CD14-positive monocyte (primary cell): ENCODE measurements at regions not wholly inside any gene's neighbourhood (a gene's known extent, or its start where the extent isn't known, plus 50 kb on each side); places are given as distances from the start of the nearest gene placed in this dataset.

Experiments
- DNase-seq, 3 donors: peaks; one replicate each; pipeline ENCODE4 v3.0.0-alpha.2; 2011 to 2022
- H2AFZ ChIP-seq: 2 replicates; pipeline ENCODE4 v1.6.0; 2012; ENCODE audit warnings: mild to moderate bottlenecking, low read depth, low read length, inconsistent platforms; ENCODE audit not compliant: insufficient read depth, poor library complexity, severe bottlenecking
- H3K27ac ChIP-seq, 2 donors: 1 replicate in 1 of 2; 2 replicates in 1 of 2; pipeline ENCODE4 v1.5.1; 2012 to 2013; ENCODE audit warnings: low read length in 2 of 2, control low read depth in 1 of 2, inconsistent platforms in 1 of 2, low read depth in 1 of 2, mild to moderate bottlenecking in 1 of 2
- H3K27me3 ChIP-seq, 2 donors: one replicate each; pipeline versions ENCODE4 v1.6.0 to v1.6.1; 2011 to 2013; ENCODE audit warnings: low read length in 2 of 2; ENCODE audit not compliant: control insufficient read depth in 2 of 2, insufficient read depth in 2 of 2
- H3K36me3 ChIP-seq, 2 donors: replicated peaks in 1 of 2; 1 replicate in 1 of 2; 2 replicates in 1 of 2; pipeline versions ENCODE4 v1.5.1 to v1.6.1; 2012 to 2013; ENCODE audit warnings: low read length in 2 of 2, control low read depth in 1 of 2, inconsistent platforms in 1 of 2, mild to moderate bottlenecking in 1 of 2; ENCODE audit not compliant: insufficient read depth in 2 of 2, control insufficient read depth in 1 of 2
- H3K4me1 ChIP-seq, 2 donors: 1 replicate in 1 of 2; 2 replicates in 1 of 2; pipeline versions ENCODE4 v1.5.1 to v1.6.1; 2012 to 2013; ENCODE audit warnings: low read length in 2 of 2, control low read depth in 1 of 2, inconsistent platforms in 1 of 2, mild to moderate bottlenecking in 1 of 2, moderate library complexity in 1 of 2; ENCODE audit not compliant: insufficient read depth in 2 of 2, control insufficient read depth in 1 of 2
- H3K4me2 ChIP-seq: replicated peaks from 2 replicates; pipeline ENCODE3; 2012; ENCODE audit warnings: low read length, moderate library complexity, mild to moderate bottlenecking; ENCODE audit not compliant: poor library complexity, severe bottlenecking; ENCODE audit errors: extremely low read depth
- H3K4me3 ChIP-seq, 3 experiments: fragments of 200-600 bp in 1 of 3; sonication (generic) in 1 of 3; replicated peaks in 1 of 3; 1 replicate in 2 of 3; 2 replicates in 1 of 3; pipeline ENCODE4 v1.5.1; 2011 to 2013; ENCODE audit warnings: low read length in 3 of 3, mild to moderate bottlenecking in 3 of 3, control low read depth in 2 of 3, low read depth in 2 of 3, inconsistent platforms in 1 of 3, moderate library complexity in 1 of 3
- H3K79me2 ChIP-seq: 2 replicates; pipeline ENCODE4 v1.6.0; 2012; ENCODE audit warnings: mild to moderate bottlenecking, control low read depth, inconsistent platforms, low read length, moderate library complexity; ENCODE audit not compliant: insufficient read depth
- H3K9ac ChIP-seq: 2 replicates; pipeline ENCODE4 v1.6.0; 2017; ENCODE audit warnings: low read length, mild to moderate bottlenecking; ENCODE audit not compliant: insufficient read depth, poor library complexity, severe bottlenecking
- H3K9me3 ChIP-seq, 2 donors: replicated peaks in 1 of 2; 1 replicate in 1 of 2; 2 replicates in 1 of 2; pipeline versions ENCODE4 v1.5.1 to v1.6.1; 2012 to 2013; ENCODE audit warnings: low read length in 2 of 2, control low read depth in 1 of 2; ENCODE audit not compliant: control insufficient read depth in 1 of 2, insufficient read depth in 1 of 2
- H4K20me1 ChIP-seq: 2 replicates; pipeline ENCODE4 v1.6.0; 2012; ENCODE audit warnings: mild to moderate bottlenecking, low read length, control low read depth, moderate library complexity; ENCODE audit not compliant: insufficient read depth
- H3K27ac Mint-ChIP-seq, 7 donors: one replicate each; pipeline ENCODE4 v1.8.0; 2020; ENCODE audit warnings: mild to moderate bottlenecking in 7 of 7, mixed read lengths in 7 of 7, moderate library complexity in 6 of 7, inconsistent platforms in 2 of 7
- H3K27me3 Mint-ChIP-seq, 3 donors: one replicate each; pipeline ENCODE4 v1.8.0; 2021 to 2022; ENCODE audit warnings: low read depth in 3 of 3, mild to moderate bottlenecking in 3 of 3, mixed read lengths in 3 of 3, moderate library complexity in 3 of 3, inconsistent platforms in 1 of 3
- H3K36me3 Mint-ChIP-seq, 2 donors: one replicate each; pipeline ENCODE4 v1.8.0; 2020; ENCODE audit warnings: mixed read lengths in 2 of 2, inconsistent platforms in 1 of 2, mild to moderate bottlenecking in 1 of 2
- H3K4me1 Mint-ChIP-seq: one replicate; pipeline ENCODE4 v1.8.0; 2020; ENCODE audit warnings: mild to moderate bottlenecking, mixed read lengths
- H3K4me3 Mint-ChIP-seq, 2 donors: one replicate each; pipeline ENCODE4 v1.8.0; 2020; ENCODE audit warnings: mild to moderate bottlenecking in 2 of 2, mixed read lengths in 2 of 2, moderate library complexity in 1 of 2
- H3K9me3 Mint-ChIP-seq, 7 donors: one replicate each; pipeline ENCODE4 v1.8.0; 2020 to 2022; ENCODE audit warnings: mixed read lengths in 7 of 7, mild to moderate bottlenecking in 6 of 7, moderate library complexity in 6 of 7, inconsistent platforms in 2 of 7
- CTCF ChIP-seq: fragments of 200-600 bp; IDR thresholded peaks from one replicate; pipeline ENCODE4 v1.8.0; 2022; ENCODE audit warnings: antibody characterized with exemption, mild to moderate bottlenecking
- WGBS: methylation state at CpG from one replicate; pipeline ENCODE4 v1.1.5; 2013; ENCODE audit warnings: missing lambda C conversion rate; ENCODE audit not compliant: insufficient coverage; 5-methylcytosine and 5-hydroxymethylcytosine counted together
- intact Hi-C, 2 donors: fragments of 100-400 bp; cut with micrococcal nuclease; formaldehyde crosslinking; loops; one replicate each; pipeline versions ENCODE4 v1.15.0 to v1.15.1; 2023

- TF ChIP-seq CTCF = no peak
These were observed 180.8 kb upstream of the POM121L12 start for GRCh38 chr7:52854681-52855080.

GRCh38 chr7:52851547-52851946 lies 183.9 kb upstream of the POM121L12 start:
- H3K9ac ChIP-seq = no peak overlapping the region
- H4K20me1 ChIP-seq = no peaks in the 10 kb centered on the region
- Mint-ChIP-seq H3K27me3 (peaks cover 0 to 2% (median 0%) of the 10 kb centered on the region in 3 donors), H3K4me1 (no peaks in the 10 kb centered on the region), H3K4me3 (no peak overlapping the region), H3K27ac (no peak overlapping the region), H3K9me3 (peaks cover 1 to 6% (median 4%) of the 10 kb centered on the region in 7 donors), H3K36me3 (no peaks in the 10 kb centered on the region)
- H3K36me3 ChIP-seq = no peaks in the 10 kb centered on the region
- H3K4me3 ChIP-seq = no peak overlapping the region
- intact Hi-C loops = no loop called here
- peaks cover 0 to 3% of the 10 kb centered on the region in 2 donors for H3K9me3 ChIP-seq
- no peak overlapping the region for H3K4me2 ChIP-seq
- no peaks in the 10 kb centered on the region for H3K4me1 ChIP-seq
- no peak for TF ChIP-seq CTCF
- no peak for DNase-seq
- H2AFZ ChIP-seq = no peak overlapping the region
- no peaks in the 10 kb centered on the region for H3K27me3 ChIP-seq
- H3K79me2 ChIP-seq = no peaks in the 10 kb centered on the region
- WGBS = no CpG with 5 or more reads among the region's 2 CpGs
- H3K27ac ChIP-seq = no peak overlapping the region

More at GRCh38 chr7:52854681-52855080, 180.8 kb upstream of the POM121L12 start:
- Histone ChIP-seq H3K4me3 (no peak overlapping the region), H2AFZ (no peak overlapping the region), H3K36me3 (no peaks in the 10 kb centered on the region), H3K79me2 (no peaks in the 10 kb centered on the region), H3K4me1 (no peaks in the 10 kb centered on the region), H3K4me2 (no peak overlapping the region), H3K27me3 (no peaks in the 10 kb centered on the region), H4K20me1 (no peaks in the 10 kb centered on the region), H3K27ac (no peak overlapping the region), H3K9ac (no peak overlapping the region), H3K9me3 (no peaks in the 10 kb centered on the region)
- no peak for DNase-seq
- no peaks in the 10 kb centered on the region for H3K36me3 Mint-ChIP-seq
- H3K9me3 Mint-ChIP-seq = peaks cover 0 to 7% (median 2%) of the 10 kb centered on the region in 7 donors
- no peak overlapping the region for H3K4me3 Mint-ChIP-seq
- H3K4me1 Mint-ChIP-seq = no peaks in the 10 kb centered on the region
- 80% methylated on average over 1 of the region's 1 CpG for WGBS
- H3K27ac Mint-ChIP-seq = no peak overlapping the region
- intact Hi-C loops = no loop called here
- H3K27me3 Mint-ChIP-seq = peaks cover 0 to 4% (median 0%) of the 10 kb centered on the region in 3 donors
